Muscle of leg (tissue), 3 donors: ENCODE measurements at regions not wholly inside any gene's neighbourhood (a gene's known extent, or its start where the extent isn't known, plus 50 kb on each side); places are given as distances from the start of the nearest gene placed in this dataset.

Experiments
- DNase-seq: peaks from one replicate; pipeline ENCODE4 v3.0.0; 2013
- H3K27ac ChIP-seq: one replicate; pipeline ENCODE4 v1.5.1; 2013; ENCODE audit warnings: mild to moderate bottlenecking, low read length, control low read depth
- H3K27me3 ChIP-seq: one replicate; pipeline ENCODE4 v1.6.1; 2013; ENCODE audit warnings: low read length; ENCODE audit not compliant: control insufficient read depth, insufficient read depth
- H3K36me3 ChIP-seq: one replicate; pipeline ENCODE4 v1.6.1; 2013; ENCODE audit warnings: low read length; ENCODE audit not compliant: control insufficient read depth, insufficient read depth
- H3K4me1 ChIP-seq: one replicate; pipeline ENCODE4 v1.6.1; 2013; ENCODE audit warnings: low read length; ENCODE audit not compliant: control insufficient read depth, insufficient read depth
- H3K4me3 ChIP-seq: one replicate; pipeline ENCODE4 v1.5.1; 2013; ENCODE audit warnings: low read length, control low read depth
- H3K9me3 ChIP-seq: replicated peaks from 2 replicates; pipeline ENCODE4 v1.6.1; 2013; ENCODE audit warnings: low read depth, low read length; ENCODE audit not compliant: control insufficient read depth
- WGBS: methylation state at CpG from one replicate; pipeline ENCODE4 v1.1.5; 2013; ENCODE audit warnings: missing lambda C conversion rate; ENCODE audit not compliant: insufficient coverage; 5-methylcytosine and 5-hydroxymethylcytosine counted together

DNA sequence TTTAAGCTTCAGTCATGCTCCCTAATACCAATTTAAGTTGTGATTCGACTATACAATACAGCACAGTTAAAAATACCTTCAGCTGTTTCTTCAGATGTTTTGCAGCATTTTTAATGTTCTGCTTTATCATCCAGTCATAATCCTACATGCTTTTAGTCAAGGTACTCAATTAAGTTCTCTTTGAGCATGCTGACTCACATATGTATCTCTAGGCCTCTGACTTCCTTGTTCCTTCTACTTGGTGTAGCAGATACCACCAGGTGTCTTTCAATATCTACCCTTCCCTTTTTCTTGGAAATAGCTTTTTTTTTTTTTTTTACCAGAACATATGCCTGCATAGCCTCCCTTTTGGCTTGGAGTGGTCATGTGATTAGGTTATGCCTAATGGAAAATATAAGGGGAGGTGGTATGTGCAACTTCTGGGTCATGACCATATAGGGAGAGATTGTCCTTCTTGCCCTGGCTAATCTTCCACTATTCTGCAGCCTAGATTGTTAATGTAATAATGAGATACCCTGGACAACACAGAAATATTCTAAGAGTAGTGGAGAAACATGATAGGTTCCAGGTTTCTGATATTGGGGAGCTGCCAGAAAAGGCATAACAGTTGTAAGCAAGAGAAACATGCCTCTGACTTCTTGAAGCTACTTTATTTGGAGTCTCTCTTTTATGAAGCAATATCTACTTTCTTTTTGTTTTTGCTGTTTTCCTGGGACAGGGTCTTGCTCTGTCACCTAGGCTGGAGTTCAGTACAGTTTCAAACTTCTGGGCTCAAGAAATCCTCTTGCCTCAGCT is 737.2 kb upstream of the SLIT2 start:
- no peaks in the 10 kb centered on the region for H3K36me3 ChIP-seq
- H3K4me1 ChIP-seq = no peaks in the 10 kb centered on the region
- no peak overlapping the region for H3K4me3 ChIP-seq
- peak; percentile 23 for DNase-seq
- no peaks in the 10 kb centered on the region for H3K27me3 ChIP-seq
- no peak overlapping the region for H3K27ac ChIP-seq
- H3K9me3 ChIP-seq = no peaks in the 10 kb centered on the region
- 43% methylated on average over 1 of the region's 1 CpG for WGBS

DNA sequence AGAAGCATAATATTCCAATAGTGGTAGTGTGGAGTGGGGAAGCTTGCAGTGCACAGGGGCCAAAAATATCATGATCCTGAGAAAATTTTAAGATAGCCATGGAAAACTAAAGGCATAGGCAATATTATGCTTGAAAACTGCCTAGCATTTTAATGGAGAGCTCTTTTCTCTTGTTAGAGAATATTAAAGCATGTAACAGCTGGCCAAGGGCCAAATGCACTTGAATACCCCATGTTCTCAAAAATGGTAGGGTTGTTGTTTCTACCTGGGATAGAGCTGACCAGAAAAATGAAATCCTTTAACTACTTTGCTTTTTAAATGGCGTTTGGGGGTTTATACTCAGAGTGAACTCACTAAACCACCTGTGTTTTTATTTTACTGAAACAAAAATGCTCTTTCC is 739.6 kb upstream of the SLIT2 start:
- H3K36me3 ChIP-seq = no peaks in the 10 kb centered on the region
- H3K27me3 ChIP-seq = no peaks in the 10 kb centered on the region
- H3K27ac ChIP-seq = no peak overlapping the region
- no peak overlapping the region for H3K4me3 ChIP-seq
- WGBS = no CpG with 5 or more reads among the region's 1 CpG
- peak; percentile 7 for DNase-seq
- H3K4me1 ChIP-seq = no peaks in the 10 kb centered on the region
- no peaks in the 10 kb centered on the region for H3K9me3 ChIP-seq

DNA sequence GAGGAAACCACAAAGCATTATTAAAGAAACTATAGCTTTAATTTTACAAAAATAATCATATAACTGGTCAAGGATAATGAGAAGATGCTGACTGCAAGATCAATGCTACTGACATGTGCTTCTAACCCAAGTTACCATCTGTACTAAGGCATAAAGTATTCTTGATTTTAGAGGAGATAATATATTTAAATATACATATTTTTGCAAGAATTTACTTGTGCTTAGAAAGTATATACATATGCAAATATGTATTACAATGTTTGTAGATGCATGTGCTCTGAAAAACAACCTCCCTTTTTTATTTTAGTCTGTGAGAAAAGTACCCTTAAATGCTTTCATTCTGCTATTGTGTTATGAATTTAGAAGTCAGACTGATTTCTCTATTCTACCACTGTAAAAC is 740.7 kb upstream of the SLIT2 start:
- Histone ChIP-seq H3K27me3 (no peaks in the 10 kb centered on the region), H3K4me1 (no peaks in the 10 kb centered on the region), H3K27ac (no peak overlapping the region), H3K4me3 (no peak overlapping the region), H3K9me3 (no peaks in the 10 kb centered on the region), H3K36me3 (no peaks in the 10 kb centered on the region)
- DNase-seq = no peak

DNA sequence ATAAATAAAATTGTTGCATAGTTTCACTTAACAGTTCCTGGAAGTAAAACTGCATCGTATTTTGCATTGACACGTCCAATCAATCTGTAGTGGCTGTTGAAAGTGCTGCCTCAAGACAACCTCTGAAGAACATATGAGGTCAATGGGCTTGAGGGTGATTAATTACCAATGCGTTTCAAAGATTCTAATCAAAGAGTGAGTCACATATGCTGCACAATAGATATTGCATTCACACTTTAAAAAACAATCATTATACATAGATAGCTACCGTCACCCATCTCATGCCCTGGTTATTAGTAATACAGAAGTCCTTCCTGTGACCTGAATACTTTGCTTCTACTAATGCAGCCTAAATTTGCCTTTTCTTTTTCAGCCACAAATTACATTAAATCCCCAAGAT is 743.3 kb upstream of the SLIT2 start:
- Histone ChIP-seq H3K27me3 (no peaks in the 10 kb centered on the region), H3K36me3 (no peaks in the 10 kb centered on the region), H3K9me3 (no peaks in the 10 kb centered on the region), H3K4me1 (no peaks in the 10 kb centered on the region), H3K4me3 (no peak overlapping the region), H3K27ac (no peak overlapping the region)
- DNase-seq = no peak
- WGBS = no CpG with 5 or more reads among the region's 4 CpGs

DNA sequence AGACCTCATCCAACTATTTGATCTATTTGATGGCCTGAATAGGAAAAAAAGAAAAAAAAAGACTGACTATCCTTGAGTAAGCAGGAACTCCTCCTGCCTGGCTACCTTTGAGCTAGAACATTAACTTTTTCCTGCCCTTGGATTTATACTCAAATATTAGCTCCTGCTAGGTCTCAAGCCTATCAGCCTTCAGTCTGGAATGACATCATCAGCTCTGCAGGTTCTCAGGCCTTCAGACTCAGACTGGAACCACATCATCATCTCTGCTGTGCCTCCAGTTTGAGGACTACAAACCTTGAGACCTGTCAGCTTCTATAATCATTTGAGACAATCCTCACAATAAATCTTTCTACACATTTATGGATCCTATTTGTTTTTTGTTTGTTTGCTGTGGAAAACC is 754.0 kb upstream of the SLIT2 start:
- Histone ChIP-seq H3K4me1 (no peaks in the 10 kb centered on the region), H3K4me3 (no peak overlapping the region), H3K9me3 (no peaks in the 10 kb centered on the region), H3K27ac (no peak overlapping the region), H3K36me3 (no peaks in the 10 kb centered on the region), H3K27me3 (no peaks in the 10 kb centered on the region)
- no peak for DNase-seq

DNA sequence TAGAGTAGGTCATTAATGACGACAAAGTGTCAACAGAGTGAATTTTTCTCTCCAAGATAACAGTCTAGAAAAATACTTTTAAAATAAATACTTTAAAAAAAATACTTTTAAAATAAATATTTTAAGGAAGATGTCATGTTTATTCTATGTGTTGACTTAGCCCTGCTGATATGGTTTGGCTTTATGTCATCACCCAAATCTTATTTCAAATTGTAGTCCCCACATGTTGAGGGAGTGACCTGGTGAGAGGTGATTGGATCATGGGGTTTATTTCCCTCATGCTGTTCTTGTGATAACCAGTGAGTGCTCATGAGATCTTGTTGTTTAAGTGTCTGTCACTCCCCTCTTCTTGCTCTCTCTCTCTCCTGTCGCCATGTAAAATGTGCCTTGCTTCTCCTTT is 754.9 kb upstream of the SLIT2 start:
- no CpG with 5 or more reads among the region's 2 CpGs for WGBS
- H3K4me3 ChIP-seq = no peak overlapping the region
- no peaks in the 10 kb centered on the region for H3K27me3 ChIP-seq
- no peaks in the 10 kb centered on the region for H3K4me1 ChIP-seq
- no peaks in the 10 kb centered on the region for H3K36me3 ChIP-seq
- no peak for DNase-seq
- no peak overlapping the region for H3K27ac ChIP-seq
- H3K9me3 ChIP-seq = no peaks in the 10 kb centered on the region

DNA sequence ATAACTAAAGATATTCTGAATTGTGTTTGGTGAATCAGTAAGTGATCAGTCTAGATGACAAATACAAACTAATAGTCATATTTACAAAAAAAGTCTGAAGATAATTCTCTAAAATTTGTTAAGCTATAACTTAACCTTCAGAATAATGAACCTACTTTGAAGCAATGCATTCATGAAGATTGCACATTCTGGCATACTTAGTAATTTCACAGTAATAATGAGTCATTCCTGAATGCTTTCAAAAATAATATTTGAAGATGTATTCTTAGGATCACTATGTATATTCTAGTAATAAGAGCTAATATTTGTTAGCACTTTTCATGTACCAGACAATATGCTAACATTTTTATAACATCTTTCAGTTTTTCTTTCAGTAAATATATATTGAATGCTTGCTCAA is 756.7 kb upstream of the SLIT2 start:
- no peak overlapping the region for H3K4me3 ChIP-seq
- no peak for DNase-seq
- H3K27ac ChIP-seq = no peak overlapping the region
- no peaks in the 10 kb centered on the region for H3K4me1 ChIP-seq
- no peaks in the 10 kb centered on the region for H3K36me3 ChIP-seq
- H3K27me3 ChIP-seq = no peaks in the 10 kb centered on the region
- H3K9me3 ChIP-seq = no peaks in the 10 kb centered on the region

DNA sequence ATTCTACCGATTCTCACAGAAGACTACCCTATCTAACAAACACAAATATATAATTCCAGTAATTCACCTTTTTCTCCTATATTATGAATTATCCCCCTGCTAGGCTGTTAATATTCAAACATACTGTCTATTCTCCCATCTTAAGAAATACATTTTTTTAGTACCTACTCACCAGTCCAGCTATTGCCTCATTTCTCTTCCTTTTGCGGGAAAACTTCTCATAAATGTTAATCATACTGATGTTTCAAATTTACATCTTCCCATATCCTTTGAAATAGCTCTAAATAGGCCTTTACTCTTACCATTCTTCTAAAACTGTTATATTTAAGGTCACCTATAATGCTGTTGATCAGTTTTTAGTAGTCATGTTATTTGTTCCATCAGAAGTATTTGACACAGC is 759.1 kb upstream of the SLIT2 start:
- Histone ChIP-seq H3K9me3 (no peaks in the 10 kb centered on the region), H3K27me3 (no peaks in the 10 kb centered on the region), H3K27ac (no peak overlapping the region), H3K4me3 (no peak overlapping the region), H3K4me1 (no peaks in the 10 kb centered on the region), H3K36me3 (no peaks in the 10 kb centered on the region)
- DNase-seq = no peak
- 75% methylated on average over 1 of the region's 2 CpGs for WGBS

DNA sequence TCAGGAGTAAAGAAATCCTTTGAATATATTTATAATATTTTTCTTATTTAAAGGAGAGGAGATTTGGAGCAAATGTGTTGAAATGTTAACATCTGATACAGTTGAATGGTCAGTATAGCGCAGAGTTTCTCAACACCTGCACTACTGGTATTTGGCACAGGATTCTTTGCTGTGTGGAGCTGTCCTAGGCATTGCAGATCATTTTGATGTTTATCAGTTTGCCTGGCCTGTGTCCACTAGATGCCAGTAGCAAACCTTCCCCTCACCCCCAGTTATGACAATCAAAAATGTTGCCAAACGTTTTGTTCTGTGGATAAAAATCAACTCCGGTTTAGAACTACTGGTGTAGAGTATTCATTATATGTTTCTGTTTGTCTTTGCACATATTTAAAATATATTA is 765.3 kb upstream of the SLIT2 start:
- Histone ChIP-seq H3K4me1 (no peaks in the 10 kb centered on the region), H3K27me3 (no peaks in the 10 kb centered on the region), H3K27ac (no peak overlapping the region), H3K36me3 (no peaks in the 10 kb centered on the region), H3K4me3 (no peak overlapping the region), H3K9me3 (no peaks in the 10 kb centered on the region)
- DNase-seq = peak; percentile 3
- WGBS = no CpG with 5 or more reads among the region's 3 CpGs

DNA sequence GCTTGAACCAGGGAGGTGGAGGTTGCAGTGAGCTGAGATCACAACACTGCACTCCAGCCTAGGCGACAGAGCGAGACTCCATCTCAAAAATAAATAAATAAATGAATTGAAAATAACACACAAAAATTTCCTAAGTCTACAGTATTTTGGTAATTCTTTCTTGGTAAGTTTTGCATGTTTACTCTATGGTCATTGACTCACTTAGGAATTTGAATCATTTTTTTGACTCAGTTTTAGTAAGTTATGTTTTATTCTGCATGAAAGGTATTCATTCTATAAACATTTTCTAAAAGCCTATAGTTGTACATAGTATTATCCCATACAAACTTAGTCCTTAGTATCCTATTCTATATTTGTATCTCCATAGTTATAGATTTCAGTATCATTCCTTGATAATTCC is 772.9 kb upstream of the SLIT2 start:
- Histone ChIP-seq H3K27me3 (no peaks in the 10 kb centered on the region), H3K36me3 (no peaks in the 10 kb centered on the region), H3K4me3 (no peak overlapping the region), H3K9me3 (no peaks in the 10 kb centered on the region), H3K4me1 (no peaks in the 10 kb centered on the region), H3K27ac (no peak overlapping the region)
- no CpG with 5 or more reads among the region's 2 CpGs for WGBS
- DNase-seq = no peak

DNA sequence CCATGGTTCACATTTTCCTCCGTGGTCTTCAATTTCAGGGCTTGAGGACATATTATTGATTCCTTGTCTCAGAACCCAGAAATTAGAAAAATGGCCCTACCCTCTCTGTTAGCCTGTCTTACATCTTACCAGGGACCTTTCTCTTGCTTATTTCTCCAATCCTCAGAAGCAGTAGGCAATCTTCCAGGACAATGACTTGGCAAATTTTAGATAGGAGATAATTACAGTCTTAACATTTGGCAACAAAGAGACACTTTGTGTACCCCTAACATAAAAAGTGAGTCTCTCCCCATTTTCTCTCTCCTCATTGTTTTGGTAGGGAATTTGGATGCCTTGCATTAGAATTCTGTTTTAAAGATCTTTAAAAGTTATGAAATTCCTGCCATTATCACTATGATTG is 778.1 kb upstream of the SLIT2 start:
- Histone ChIP-seq H3K4me1 (no peaks in the 10 kb centered on the region), H3K9me3 (peaks cover 5% of the 10 kb centered on the region), H3K27me3 (no peaks in the 10 kb centered on the region), H3K4me3 (no peak overlapping the region), H3K36me3 (no peaks in the 10 kb centered on the region), H3K27ac (no peak overlapping the region)
- WGBS = 100% methylated on average over 1 of the region's 1 CpG
- no peak for DNase-seq
